GM21447 (cell line): ENCODE measurements at regions not wholly inside any gene's neighbourhood (a gene's known extent, or its start where the extent isn't known, plus 50 kb on each side); places are given as distances from the start of the nearest gene placed in this dataset.

ENCODE experiments used
- ATAC-seq: cut with Tn5 transposase; IDR thresholded peaks from one replicate; pipeline ENCODE4 v1.9.1; 2021; ENCODE audit not compliant: unreplicated experiment

GRCh38 chr9:107759009-107759822 is 269.6 kb upstream of the KLF4 start:
- no peak for ATAC-seq

DNA sequence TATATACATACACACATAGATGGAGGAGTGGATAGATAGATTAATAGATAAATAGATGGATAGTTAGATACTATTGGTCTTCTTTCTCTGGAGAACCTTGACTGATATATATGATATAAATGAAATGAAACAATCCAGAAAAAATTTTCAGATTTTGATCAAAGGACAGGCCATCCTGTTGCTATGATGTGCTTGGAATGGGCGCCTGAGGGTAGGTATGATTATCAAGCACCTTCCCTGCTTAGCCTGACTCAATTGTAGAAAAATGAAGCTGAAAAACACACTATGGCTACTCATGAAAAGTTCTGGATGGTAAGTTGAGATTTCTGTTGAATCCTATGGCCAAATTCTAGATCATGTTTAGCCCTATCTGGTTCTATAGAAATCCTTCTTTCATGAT is 266.5 kb upstream of the KLF4 start:
- no peak for ATAC-seq

DNA sequence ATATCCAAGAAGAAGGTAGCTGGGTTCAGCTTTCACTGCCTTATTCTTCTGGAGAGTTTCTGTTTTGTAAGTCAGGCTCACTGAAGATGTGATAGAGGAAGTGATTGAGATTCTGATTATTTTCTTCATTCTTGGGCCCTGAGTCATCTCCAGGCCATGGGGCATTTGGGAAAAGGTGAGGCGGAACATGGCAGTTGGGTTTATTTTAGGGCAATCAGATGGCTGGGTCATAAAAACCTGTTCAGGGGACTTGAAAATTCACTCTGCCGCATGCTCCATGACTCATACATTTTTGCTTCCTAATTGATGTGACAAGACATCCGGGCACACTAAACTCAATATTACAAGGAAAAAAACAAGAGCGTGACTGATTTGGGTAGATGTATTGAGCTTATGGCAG is 265.7 kb upstream of the KLF4 start:
- no peak for ATAC-seq

GRCh38 chr9:107751567-107752210 is 262.1 kb upstream of the KLF4 start:
- ATAC-seq, result peak; percentile 81

- no peak for ATAC-seq
Measured at GRCh38 chr9:107750741-107751566, 261.4 kb upstream of the KLF4 start.

- ATAC-seq, result no peak
Measured at GRCh38 chr9:107749787-107750444, 260.3 kb upstream of the KLF4 start.

- no peak for ATAC-seq
Measured at GRCh38 chr9:107744873-107745272, 255.3 kb upstream of the KLF4 start.

- no peak for ATAC-seq
Measured at GRCh38 chr9:107742531-107743309, 253.2 kb upstream of the KLF4 start.

GRCh38 chr9:107740088-107740980 is 250.8 kb upstream of the KLF4 start:
- no peak for ATAC-seq

- ATAC-seq, result no peak
Measured at GRCh38 chr9:107739601-107740082, 250.1 kb upstream of the KLF4 start.

DNA sequence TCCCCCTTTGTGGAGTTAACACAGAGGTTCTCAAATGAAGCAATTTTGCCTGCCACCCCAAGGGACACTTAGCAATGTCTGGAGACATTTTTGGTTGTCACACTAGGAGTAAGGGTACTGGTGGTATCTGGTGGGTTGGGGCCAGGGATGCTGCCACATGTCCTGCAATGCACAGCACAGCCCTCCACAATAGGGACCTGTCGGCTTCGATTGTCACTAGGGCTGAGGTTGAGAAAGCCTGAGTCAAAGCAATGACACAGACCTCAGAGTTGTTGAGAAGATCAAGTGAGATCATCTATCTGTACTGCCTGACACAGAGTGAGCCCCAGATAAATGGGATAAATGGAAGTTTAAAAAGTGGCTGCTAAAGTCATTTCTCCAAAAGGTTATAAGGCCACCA is 249.2 kb upstream of the KLF4 start:
- ATAC-seq, result no peak

DNA sequence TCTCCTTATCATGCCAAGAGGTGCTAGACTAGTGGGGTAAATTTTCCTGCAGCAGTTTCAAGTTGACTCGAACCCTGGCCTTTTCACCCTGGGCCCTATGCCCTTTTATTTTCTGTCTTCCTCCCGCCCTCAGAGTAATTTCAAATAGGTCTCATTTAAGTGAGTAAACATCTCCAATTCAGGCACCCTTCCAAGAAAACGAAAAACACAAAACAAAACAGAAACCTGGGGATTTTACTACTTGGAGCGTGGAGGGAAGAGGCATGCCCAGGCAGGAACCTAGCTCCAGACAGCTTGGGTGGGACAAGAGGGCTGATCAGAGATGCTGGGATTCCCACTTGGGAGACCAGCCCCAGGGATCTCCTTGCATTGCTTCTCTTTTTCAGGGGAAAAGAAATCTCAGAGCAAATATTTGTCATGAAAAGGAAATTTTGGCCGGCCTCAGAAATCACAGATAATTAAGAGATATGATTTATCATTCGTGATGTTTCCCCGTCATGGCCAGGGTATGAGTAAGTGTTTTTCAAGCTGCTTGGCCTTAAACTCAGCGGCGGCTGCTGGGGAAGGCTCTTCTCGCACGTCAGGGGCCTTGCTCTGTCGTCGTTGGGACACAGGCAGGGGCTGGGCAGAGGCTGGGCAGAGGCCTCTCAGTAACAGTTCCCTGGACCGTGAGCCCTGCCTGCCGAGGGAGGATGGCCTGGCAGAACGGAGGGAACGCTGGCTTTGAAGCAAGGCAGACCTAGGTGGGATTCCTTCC is 248.6 kb upstream of the KLF4 start:
- no peak for ATAC-seq

GRCh38 chr9:107737610-107737986 is 248.0 kb upstream of the KLF4 start:
- ATAC-seq, result no peak

- ATAC-seq, result no peak
Measured at GRCh38 chr9:107735821-107736220, 246.3 kb upstream of the KLF4 start.

DNA sequence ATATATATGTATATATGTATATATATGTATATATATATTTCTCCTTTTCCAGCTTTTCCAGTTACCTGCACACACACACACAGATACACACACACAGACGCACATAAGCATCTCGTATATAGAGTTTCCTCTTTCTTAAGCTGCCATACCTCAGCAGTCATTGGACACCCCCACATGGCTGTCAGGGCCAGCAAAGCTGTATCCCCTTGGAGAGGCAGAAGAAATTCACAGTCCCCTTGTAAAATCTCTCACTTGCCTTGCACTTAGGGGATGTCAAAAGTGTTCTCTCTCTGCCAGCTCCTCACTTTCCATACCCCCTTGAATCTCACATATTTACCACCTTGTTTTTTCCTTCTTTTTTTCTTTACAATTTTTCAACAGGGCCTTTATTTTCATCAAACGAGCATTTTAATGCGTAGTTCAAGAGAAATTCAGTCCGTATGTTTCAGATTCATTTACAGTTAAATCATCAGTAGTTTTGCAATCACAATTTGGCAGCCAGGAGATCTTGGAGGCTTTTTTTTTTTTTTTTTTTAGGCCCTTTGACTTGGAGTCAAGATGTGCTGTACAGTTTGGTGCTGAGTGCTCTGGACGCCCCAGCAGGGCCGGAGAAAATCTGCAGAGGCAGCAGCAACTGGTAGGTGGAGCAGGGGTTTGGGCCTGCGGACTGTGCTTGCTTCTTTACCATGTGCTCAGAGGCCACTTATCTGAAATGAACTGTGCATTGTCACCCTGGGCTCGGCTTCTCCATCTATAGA is 244.9 kb upstream of the KLF4 start:
- no peak for ATAC-seq

- ATAC-seq, result no peak
Measured at GRCh38 chr9:107733523-107733894, 243.9 kb upstream of the KLF4 start.

GRCh38 chr9:107732781-107733522 is 243.4 kb upstream of the KLF4 start:
- no peak for ATAC-seq
